ENCODE measurements at regions not wholly inside any gene's neighbourhood (a gene's known extent, or its start where the extent isn't known, plus 50 kb on each side); places are given as distances from the start of the nearest gene placed in this dataset.

DNA sequence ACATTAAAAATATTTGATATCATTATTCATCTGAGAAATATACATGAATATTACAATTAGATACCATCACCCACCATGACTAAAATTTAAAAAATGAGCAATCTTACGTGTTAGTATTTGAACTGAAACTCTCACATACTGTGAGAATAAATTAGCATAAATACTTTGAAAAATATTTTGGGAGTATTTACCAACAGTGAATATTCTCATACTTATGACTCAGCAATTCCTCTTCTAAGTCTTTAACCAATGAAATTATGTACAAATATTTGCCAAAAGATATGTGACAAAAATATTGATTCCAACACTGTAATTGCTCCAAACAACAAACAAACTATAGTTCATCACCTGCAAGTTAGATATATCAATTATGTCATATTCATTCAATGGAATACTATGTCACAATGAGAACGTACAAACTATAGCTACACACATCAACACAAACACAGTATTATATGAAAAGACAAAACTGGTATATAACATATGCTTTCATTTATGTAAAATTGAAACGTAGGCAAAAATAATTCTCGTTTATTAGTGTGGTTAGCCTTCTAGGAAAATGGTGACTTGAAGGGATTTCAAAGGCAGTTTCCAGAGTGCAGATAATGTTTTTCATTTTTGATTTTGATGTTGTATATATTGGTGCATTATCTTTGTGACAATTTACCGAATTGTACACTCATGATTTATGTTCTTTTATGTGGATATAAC is 742.2 kb downstream of the SLC16A7 start:
- DNase-seq (ENCODE audit: low spot score), result no peak

DNA sequence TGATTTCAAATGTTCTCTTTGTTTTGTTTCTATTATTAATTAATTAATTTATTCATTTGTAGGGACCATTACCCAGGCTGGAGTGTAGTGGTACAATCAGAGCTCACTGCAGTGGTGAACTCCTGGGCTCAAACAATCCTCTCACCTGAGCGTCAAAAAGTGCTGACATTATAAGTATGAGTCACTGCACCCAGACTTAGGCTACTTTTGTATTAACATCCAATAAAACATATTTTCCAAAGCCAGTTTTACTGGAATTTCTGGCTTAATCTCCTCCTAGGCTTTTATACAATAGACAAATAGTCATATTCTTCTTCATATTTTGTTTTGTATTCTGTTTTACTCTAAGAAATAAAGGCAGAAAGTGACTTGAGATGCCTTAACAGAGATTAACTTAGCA is 749.6 kb downstream of the SLC16A7 start:
- DNase-seq (ENCODE audit: low spot score), result no peak

DNA sequence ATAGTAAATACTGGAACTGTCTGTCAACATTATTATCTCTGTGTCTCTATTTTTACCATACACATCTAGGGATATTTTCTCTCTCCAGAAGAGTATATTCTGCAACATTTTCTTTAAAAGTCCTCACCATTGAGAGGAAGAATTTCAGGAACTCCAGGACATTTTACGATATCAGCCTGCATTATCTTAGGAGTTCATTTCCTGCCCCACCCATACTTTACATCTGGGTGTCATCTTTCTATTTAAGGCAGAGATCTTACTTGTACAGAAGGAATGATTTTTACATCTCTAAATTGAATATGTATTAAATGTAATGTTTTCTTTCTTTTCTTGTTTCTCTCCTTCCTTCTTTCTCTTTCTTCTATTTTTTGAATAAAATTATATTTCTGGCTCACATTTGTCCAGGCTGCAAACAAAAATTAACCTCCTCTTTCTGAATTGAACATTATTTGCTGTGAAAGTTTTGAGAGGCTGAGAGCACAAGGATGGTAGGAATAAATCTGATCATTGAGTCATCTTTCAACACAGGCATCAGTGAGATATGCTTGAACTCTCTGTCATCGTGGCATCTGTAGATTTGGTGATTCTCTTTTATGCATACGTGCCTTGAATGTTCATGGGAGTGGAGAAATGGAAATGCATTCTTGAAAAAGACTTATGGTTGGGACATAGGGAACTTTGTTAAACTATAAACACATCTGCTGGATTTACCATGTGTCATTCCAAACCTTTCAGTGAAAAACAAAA is 753.6 kb downstream of the SLC16A7 start:
- no peak for DNase-seq (ENCODE audit: low spot score)

DNA sequence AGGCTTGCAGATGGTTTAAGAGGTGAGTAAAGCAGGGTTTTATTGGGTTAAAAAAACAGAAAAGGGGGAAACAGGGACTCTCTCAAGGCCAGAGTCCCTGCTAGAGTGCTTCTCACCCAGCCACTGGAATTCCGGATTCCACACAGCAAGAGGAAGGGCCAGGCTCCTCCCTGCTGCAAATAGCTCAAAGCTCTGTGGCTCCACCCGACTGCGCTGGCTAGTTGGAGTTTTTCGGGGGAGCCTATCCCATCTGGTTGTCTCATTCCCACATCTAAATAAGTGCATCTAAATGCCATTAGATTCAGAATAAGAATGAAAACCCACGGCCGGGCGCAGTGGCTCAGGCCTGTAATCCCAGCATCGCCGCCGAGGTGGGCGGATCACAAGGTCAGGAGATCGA is 791.5 kb downstream of the SLC16A7 start:
- no peak for DNase-seq (ENCODE audit: low spot score)

DNA sequence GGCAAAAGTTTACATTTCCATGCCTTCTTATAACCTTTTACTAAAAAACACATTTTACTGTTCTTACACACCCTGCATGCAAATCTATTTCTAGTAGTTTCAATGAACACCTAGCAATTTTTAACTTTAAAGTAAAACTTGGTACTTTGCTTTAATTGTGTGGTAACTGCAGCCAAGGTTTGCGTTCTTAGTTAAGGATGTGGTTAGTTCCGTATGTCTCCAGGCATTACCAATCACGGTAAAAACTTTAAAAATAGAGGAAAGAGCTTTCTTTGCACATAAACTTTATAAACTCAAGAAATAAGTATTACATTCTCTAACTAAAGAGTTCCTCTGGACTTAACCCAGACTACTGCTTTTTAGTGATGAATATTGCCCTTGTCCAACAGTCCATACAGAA is 795.2 kb downstream of the SLC16A7 start:
- no peak for DNase-seq (ENCODE audit: low spot score)

DNA sequence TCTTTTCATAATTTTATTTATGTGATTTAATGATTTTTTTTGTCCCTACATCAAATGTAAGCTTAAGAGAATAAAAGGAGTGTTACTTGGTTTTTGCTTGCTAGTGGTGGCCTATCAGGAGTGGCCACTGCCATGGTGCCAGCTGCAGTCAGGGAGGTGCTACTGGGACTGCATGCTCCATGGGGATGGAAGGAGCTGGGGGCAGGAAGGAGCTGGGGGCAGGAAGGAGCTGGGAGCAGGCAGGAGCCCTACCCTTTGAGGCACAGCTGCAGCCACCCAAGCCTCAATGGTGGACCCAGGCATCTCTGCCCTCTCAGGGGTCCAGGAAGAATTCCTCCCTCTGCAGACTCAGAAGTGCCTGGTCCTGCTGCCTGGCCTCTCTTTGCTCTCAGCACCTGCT is 796.0 kb downstream of the SLC16A7 start:
- DNase-seq (ENCODE audit: low spot score), result no peak

DNA sequence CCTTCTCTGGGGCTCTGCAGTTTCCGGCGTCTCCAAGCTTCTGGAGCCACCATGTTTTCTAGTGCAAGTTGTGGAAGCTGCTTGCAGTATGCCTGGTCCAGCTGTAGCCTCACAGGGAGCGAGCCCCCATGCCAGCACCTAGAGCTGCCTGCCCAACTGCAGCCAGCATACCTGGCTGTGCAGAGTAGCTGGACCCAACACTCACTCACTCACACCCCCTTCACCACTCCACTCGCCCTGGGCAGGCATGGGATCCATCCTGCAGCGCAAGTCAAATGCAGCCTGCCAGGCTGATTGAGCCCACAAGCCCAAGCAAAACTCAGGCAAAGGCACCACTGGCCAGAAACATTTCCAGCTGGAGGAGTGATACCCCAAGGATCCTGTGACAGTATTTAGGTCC is 797.3 kb downstream of the SLC16A7 start:
- no peak for DNase-seq (ENCODE audit: low spot score)

DNA sequence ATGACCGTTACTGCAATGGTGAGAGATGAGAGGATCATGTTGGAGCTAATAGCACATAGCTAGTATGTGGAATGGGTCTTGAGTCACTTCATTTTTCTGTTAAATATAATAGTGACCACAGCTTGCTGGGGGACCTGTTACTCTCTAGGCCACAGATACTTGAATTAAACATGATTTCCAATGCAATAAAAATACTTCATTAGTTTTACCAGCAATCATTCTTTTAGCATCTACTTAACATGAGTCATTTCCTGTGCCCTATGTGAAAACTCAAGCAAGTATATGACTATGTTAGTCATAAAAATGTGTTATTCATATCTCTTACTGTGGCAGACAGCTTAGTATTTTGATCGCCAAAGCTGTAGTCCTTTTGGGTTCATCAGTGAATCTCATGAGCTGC is 798.8 kb downstream of the SLC16A7 start:
- DNase-seq (ENCODE audit: low spot score), result no peak

DNA sequence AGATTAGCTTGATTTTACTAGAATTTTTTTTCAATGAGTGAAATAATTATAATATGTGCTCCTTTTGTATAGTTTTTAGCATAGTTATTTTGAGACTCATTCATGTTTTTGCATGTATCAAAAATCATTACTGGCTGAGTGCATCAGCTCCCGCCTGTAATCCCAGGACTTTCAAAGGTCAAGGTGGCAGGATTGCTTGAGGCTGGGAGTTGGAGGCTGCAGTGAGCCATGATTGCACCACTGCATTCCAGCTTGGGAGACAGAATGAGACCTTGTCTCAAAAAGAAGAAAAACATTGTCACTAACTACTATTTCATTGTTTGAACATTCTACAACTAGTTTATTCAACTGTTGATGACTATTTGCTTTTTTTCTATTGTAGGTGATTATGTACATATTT is 802.7 kb downstream of the SLC16A7 start:
- DNase-seq (ENCODE audit: low spot score), result no peak

DNA sequence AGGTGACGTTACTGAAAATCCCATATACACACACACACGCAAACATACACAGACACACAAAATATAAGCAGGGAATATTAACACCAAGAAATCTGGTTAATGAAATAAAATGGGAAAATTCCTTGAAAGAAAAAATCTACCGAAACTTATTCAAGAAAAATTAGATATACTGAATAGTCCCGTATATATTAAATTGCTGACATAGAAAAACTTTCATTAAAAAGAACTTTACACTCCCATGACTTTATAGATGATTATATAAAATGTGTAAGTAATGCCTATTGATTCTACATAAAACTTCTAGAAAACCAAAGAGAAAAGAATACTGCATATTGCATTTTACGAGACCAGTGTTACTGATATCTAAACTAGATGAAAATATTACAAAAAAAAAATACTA is 803.2 kb downstream of the SLC16A7 start:
- DNase-seq (ENCODE audit: low spot score), result no peak

DNA sequence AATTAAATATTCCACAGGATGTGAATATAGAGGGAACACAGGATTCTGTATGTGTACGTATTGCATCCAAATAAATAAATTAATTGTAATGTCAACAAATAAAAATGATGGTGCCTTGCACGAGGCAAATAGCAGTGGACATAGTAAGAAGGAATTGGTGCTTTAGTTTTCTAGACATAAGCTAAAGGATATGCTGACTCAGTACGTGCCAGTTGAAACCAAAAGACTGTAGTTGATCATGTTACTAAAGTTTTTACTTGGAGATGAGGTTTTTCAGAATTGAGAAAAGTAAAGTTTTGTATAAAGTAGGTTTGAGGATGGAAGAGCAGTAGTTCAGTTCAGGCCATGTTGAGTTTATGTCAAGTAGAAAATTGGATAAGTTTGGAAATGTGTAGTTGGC is 807.2 kb downstream of the SLC16A7 start:
- no peak for DNase-seq (ENCODE audit: low spot score)

DNA sequence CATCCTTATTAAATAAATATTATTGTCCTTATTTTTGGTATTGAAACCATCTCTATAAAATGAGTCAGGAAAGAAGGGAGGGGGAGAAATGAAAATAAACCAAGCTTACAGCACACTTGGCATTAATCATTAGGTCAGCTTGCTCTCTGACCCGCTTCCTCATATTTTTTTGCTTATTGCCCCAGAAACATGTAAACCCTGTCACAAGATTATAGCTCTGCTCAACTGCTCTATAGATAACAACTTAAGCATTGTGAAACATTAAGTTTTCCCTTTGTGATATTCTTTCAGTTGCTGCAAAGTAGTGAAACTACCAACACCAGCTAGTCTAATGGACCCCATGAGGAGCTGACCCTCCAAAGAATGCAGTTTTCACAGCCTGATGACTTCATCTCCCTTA is 819.5 kb downstream of the SLC16A7 start:
- DNase-seq (ENCODE audit: low spot score), result no peak

DNA sequence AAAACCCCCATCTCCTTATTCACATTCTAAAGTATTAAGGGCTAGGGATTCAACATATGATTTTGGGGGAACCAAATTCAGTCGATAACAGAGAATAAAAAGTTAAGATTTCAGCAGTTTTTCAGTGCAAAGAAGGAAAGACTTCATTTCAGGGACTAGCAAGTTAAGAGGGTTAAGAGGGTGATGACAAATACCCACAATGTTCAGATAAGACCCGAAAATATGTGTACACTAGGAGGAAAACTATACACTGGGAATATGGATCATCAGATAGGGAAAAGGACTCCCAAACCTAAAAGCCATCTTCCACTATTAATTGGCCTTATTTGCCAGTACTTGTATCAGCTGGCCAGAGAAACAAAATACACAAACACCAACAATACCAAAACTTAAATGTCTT is 824.2 kb downstream of the SLC16A7 start:
- DNase-seq (ENCODE audit: low spot score), result no peak

DNA sequence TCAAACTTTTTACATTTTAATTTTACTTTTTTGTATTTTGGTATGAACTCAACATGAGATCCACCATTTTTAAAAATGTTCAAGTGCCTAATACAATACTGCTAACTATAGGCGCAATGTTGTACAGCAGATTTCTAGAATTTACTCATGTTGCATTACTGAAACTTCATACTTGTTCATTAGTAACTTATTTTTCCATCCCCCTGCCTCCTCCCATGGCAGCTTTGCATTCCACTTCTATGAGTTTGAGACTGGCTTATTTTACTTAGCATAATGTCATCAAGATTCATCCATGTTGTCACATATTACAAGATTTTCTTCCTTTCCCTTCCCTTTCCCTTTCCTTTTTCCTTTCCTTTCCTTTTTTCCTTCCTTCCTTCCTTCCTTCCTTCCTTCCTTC is 825.9 kb downstream of the SLC16A7 start:
- DNase-seq (ENCODE audit: low spot score), result no peak

DNA sequence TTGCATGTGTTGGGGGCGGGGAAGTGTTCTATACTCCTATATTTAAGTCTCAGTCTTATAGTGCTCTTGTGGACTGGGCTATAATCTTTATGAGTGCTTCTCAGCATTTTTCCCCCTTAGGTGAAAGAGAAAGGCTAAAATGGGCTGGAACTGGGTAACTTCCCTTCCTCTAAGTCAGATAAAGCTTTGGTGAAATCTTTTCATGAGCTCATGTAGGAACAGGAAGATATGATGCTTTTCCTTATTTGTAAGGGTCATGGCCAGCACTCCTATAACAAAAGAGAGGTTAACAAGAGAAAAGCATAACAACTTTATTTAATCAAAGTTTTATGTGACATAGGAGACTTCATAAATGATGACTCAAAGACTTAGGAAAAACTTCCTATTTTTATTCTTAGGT is 841.5 kb downstream of the SLC16A7 start:
- no peak for DNase-seq (ENCODE audit: low spot score)

DNA sequence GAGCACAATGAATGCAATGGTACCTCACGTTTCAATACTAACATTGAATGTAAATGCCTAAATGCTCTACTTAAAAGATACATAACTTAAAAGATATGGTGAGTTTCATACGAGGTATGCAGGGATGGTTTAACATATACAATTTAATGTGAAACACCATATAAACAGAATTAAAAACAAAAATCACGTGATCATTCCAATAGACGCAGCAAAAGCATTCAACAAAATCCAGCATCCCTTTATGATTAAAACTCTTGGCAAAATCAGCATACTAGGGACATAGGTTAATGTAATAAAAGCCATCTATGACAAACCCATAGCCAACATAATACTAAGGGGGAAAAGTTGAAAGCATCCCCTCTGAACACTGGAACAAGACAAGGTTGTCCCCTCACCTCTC is 845.7 kb downstream of the SLC16A7 start:
- no peak for DNase-seq (ENCODE audit: low spot score)

DNA sequence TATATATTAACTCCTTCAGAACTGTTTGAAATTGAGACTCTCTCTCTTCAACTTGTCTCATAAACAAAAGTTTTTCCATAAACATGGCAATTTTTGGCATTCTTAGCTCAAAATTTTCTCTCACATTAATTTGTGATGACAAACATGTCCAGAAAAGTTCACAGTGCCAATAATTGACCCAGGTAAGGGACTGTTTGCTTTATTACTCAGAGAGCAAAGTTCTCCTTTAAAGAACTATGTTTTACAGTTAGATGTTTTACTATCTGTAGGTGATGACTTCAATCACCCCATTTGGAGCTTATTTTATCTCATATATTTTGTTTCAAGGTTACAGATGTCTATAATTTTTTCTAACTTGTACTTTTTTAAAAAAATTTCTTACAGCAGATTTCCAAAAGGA is 855.6 kb downstream of the SLC16A7 start:
- DNase-seq (ENCODE audit: low spot score), result no peak

DNA sequence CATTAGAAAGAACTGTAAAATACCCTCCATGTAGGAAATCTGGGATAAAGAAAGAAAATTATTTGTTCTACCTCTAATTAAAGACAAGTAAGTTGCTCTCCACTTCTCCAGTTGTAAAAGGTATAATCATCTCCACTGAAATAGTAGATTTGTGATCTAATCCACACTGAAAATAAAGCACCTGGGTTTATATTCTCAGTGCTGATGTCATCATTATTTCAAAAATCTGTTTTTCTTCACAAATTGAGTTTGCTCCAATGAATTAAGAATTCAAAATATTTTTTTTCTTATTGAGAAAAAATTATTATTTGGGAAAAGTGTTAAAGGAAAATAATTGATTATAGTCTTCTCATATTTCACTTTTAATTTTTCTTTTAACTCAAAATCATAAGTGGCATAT is 869.2 kb downstream of the SLC16A7 start:
- no peak for DNase-seq (ENCODE audit: low spot score)

DNA sequence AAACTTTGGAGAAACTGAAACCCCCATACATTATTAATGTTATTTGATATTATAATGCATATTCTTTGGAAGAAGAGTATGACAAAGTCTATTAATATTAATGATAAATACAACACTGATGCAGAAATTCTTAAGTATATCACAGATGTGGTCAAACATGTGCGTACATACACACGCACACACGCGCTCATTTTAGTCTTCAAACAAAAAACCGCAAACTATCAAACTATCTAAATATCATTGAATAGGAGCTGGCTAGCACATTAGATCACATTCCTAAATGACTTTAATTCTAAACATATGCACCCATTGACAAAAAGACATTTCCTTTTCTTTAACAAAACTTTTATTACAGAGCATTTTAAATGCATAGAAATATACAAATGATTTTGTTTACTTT is 872.7 kb downstream of the SLC16A7 start:
- no peak for DNase-seq (ENCODE audit: low spot score)

DNA sequence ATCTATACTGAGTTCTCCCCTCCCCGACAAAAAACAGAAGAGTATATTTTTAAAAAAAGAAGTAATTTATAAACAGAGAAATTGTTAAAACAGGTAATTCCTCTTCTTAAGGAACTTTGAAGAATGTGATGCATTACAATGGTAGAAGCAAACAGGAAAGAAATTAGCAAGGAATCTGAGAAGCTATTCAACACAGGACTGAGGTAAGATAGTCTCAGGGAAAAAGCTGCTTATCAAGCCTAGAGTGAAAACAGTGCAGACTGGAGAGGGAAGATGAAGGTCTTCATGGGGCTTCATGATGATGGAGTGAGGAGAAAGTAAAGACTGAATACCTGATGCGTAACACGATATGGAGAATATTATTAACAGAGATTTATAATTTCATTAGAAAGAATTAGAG is 880.0 kb downstream of the SLC16A7 start:
- no peak for DNase-seq (ENCODE audit: low spot score)

DNA sequence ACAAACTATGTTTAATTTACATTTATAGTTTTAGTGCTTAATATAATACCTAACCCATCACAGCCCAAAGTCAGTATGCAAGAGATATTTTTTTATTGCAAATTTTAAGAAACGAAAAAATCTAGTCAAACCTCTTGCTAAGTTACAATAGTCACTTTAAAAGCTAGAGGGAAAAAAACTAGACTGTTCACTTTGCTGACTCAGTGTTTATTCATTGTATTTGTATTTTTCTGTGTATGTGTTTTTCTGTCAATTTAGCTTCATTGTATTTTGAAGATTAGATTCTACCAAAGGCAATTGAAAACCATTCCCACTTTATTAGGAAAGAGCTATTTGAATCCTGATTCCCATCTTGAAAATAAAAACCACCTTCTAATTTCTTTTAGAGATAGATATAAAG is 891.5 kb downstream of the SLC16A7 start:
- DNase-seq (ENCODE audit: low spot score), result no peak

DNA sequence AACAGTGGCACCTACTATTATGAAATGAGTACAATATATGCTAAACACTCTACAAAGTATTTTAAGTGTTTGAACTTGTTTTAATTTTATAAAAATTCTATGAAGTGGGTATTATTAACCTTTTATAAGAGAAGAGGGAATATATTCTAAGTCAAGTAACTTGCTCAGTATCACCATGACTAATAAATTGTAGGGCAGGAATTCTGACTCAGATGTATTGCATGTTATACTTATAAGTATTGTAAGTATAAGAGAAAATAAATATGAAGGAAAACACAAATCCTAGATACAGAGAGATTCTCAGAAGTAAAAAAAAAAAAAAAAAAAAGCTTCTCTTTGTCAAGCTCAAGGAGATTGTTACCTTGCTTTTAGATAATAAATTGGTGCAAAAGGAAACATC is 893.2 kb downstream of the SLC16A7 start:
- no peak for DNase-seq (ENCODE audit: low spot score)

DNA sequence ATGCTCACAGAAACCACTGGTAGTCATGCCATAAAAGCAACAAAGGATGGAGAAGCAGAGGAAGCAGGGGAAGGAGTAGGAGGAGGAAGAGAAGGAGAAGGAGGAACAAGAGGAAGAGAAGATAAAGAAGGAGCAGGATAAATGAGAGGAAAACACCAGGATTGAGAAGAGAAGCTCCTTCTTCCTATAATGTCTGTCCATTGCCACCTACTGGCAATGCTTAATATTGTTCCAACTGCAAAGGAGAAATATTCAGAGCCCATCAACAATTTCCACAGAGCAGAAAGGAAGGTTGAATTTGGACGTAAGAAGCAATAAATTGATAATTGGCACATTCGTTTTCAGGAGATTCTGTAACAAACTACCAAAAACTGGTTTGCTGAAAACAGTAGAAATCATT is 898.4 kb downstream of the SLC16A7 start:
- DNase-seq (ENCODE audit: low spot score), result peak; percentile 18

DNA sequence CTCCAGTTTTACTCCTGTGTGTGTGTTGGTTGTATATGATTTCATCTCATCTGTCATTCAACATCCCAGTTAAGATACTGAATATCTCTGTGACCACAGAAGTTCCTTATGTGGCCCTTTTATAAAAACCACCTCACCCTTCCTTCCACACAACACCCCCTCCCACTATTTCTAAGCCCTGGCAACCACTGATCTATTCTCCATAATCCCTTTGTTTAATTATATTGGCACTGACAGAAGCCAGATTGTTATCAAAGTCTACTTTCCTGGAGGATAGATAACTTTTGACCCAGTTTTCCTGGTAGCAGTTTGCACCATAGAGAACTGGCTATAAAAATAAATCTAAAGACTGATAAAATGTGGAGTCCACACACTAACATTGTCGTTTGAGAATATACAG is 902.8 kb downstream of the SLC16A7 start:
- DNase-seq (ENCODE audit: low spot score), result no peak
